ENCODE measurements at regions not wholly inside any gene's neighbourhood (a gene's known extent, or its start where the extent isn't known, plus 50 kb on each side); places are given as distances from the start of the nearest gene placed in this dataset.
"Not testable (repeated sequence)": the region's sequence is repeated elsewhere in the genome, so short reads cannot be mapped to it uniquely, and the experiment has no call there.

GRCh38 chr3:194858382-194858781, 172.7 kb downstream of the FAM43A start:
- DNase-seq (ENCODE audit: extremely low read depth, low read depth, low spot score), result no peak

GRCh38 chr3:194860725-194861124, 175.0 kb downstream of the FAM43A start:
- DNase-seq (ENCODE audit: extremely low read depth, low read depth, low spot score), result no peak

- DNase-seq (ENCODE audit: extremely low read depth, low read depth, low spot score), result no peak
Observed at GRCh38 chr3:194861375-194861774, 175.7 kb downstream of the FAM43A start.

DNA sequence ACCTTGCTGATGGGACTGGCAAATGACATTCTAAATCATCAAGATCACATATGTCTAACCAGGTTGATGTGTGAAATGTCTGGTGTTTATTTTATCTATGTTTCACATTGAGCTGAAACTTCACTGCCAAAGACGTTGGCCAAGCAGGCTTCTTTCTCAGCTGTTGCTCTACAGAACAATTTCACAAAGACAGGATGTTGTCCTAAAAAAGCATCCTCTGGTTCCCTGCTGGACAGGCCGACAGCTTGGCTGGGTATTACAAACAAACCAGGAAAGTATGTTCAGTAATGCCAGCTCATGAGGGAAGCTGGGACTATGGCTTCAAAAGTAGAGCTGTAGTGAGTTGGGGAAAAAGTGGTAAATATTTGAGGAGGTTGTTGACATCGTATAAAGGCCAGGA, 179.4 kb downstream of the FAM43A start:
- DNase-seq (ENCODE audit: extremely low read depth, low read depth, low spot score), result no peak

GRCh38 chr3:194865615-194866014, 179.9 kb downstream of the FAM43A start:
- no peak for DNase-seq (ENCODE audit: extremely low read depth, low read depth, low spot score)

DNA sequence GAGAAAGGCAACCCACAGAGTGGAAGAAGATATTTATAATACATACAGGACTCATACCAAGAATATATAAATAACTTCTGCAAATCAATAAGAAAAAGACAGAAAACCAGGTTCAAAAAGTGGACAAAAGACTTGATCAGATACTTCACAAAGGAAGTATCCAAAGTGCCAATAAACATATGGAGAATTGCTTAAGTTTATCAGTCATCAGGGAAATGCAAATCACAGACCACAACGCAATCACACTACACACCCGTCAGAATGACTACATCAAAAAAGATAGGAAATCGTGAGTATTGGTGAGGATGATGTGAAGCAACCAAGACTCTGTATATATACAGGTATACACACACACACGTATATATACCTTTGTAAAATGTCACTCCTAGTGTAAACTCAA, 180.6 kb downstream of the FAM43A start:
- no peak for DNase-seq (ENCODE audit: extremely low read depth, low read depth, low spot score)

GRCh38 chr3:194867270-194867983, 181.7 kb downstream of the FAM43A start:
- DNase-seq (ENCODE audit: extremely low read depth, low read depth, low spot score), result peak; percentile 75

- DNase-seq (ENCODE audit: extremely low read depth, low read depth, low spot score), result no peak
Observed at GRCh38 chr3:194868831-194869230, 183.1 kb downstream of the FAM43A start.

DNA sequence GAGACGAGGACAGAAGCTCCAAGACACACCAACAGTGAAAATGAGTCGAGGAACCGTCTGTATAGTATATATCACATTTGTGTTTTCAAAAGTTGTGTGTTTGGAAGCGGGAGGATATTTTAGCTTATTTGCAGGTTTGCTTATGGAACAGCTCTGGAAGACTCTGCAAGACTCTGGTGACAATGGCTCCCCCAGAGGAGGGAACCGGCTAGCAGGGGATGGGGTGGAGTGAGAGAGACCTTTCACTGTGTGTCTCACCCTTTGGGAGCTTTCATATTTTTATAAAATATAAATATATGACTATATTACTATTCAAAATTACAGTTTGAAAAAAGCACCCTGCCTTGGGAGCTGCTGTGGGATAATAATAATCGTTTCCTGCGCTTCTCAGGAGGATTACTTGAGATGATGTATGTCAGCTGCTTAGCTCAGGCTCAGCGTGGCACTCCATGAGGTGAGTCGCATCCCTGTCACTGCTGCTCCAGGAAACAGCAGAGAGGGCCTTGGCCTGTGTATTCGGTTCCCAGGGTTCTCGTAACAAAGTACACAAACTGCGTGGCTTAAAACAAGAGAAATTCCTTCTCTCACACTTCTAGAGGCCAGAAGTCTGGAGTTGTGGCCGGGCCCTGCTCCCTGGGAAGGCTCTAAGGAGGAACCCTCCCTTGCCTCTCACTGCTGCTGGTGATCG, 183.9 kb downstream of the FAM43A start:
- DNase-seq (ENCODE audit: extremely low read depth, low read depth, low spot score), result no peak

- no peak for DNase-seq (ENCODE audit: extremely low read depth, low read depth, low spot score)
Observed at GRCh38 chr3:194870394-194871110, 184.9 kb downstream of the FAM43A start.

GRCh38 chr3:194871143-194871863, 185.6 kb downstream of the FAM43A start:
- no peak for DNase-seq (ENCODE audit: extremely low read depth, low read depth, low spot score)

GRCh38 chr3:194871864-194872668, 186.4 kb downstream of the FAM43A start:
- DNase-seq (ENCODE audit: extremely low read depth, low read depth, low spot score), result no peak

DNA sequence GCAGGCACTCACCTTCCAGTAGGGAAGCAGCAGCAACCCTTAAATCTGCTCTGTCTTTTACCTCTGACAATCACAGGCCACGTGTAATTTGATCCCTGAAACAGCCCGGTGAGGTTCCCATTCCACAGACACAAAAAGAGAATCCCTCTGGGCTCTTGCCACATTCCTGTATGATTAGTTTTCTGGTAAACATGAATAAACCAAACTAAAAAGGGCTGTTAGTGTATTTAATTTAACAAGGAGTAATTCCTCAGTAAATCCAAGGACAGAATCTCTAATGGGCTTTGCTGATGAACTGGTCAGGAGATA, 186.9 kb downstream of the FAM43A start:
- DNase-seq (ENCODE audit: extremely low read depth, low read depth, low spot score), result no peak

GRCh38 chr3:194873474-194873873, 187.8 kb downstream of the FAM43A start:
- DNase-seq (ENCODE audit: extremely low read depth, low read depth, low spot score), result not testable (repeated sequence)

GRCh38 chr3:194874206-194874605, 188.5 kb downstream of the FAM43A start:
- DNase-seq (ENCODE audit: extremely low read depth, low read depth, low spot score), result no peak

DNA sequence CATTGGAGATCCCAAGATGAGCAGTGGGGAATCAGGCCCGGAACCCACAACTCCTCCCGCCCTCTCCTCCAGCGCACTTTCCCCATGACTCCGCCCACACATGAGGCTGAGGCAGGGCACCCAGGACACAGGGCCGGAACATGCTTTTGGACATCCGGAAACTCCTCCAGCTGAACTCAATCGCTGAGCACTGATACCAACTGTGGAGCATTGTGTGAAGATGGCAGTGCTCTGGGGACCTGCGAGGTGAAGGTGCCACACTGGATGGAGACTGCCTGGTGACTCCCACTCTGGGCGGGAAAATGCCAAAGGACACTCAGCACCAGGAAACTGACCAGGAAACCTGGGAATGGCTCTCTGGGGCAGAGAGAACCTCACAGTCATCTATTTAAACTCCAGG, 189.1 kb downstream of the FAM43A start:
- DNase-seq (ENCODE audit: extremely low read depth, low read depth, low spot score), result no peak

DNA sequence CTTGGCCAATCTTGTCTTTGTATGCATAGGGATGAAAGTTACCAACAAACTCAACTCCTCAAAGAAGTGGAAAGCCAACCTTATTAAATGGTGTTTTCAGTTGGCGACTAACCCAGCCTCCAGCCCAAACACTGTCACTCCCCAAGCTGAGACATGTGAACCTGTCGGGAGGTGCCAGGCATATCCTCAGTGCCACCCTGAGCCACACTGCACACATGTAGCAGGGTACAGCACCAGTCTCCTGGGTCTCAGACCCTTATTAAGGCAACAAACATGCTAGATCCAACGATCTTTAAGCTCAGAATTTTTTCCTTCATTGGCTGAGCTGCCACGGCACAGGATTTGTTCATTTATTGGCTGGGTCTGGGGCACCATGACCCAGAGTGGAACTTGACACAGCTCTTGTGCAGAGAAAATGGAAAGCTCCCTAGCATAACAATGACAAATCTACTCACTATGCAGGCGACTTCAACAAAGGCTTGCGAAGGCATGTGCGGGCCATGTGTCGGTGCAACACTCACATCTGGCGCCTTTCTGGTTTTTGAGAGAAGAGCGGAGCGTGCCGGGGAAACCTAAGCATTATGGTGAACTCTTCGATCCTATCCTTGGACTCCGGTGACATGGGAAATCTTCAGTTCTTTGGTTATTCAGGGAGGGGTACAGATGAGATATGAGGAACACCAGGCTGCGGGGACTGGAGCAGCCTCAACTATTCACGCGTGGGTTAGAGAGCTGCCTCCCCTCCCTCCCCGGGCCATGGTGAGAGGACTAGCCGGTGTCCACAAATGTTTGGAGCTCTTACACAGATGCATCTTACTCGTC, 190.1 kb downstream of the FAM43A start:
- DNase-seq (ENCODE audit: extremely low read depth, low read depth, low spot score), result no peak

GRCh38 chr3:194876403-194877095, 190.9 kb downstream of the FAM43A start:
- no peak for DNase-seq (ENCODE audit: extremely low read depth, low read depth, low spot score)

Data from glomerular endothelial cell (primary cell).